GM23338 (cell line): ENCODE measurements at regions not wholly inside any gene's neighbourhood (a gene's known extent, or its start where the extent isn't known, plus 50 kb on each side); places are given as distances from the start of the nearest gene placed in this dataset.

Source experiments
- ETS1 ChIP-seq: IDR thresholded peaks from 2 replicates; pipeline ENCODE4 v1.6.1; 2016; ENCODE audit warnings: antibody characterized with exemption
- EZH2 ChIP-seq: fragments of 200-600 bp; sonication (generic); IDR thresholded peaks from one replicate; pipeline ENCODE4 v1.8.0; 2017; ENCODE audit warnings: antibody characterized with exemption, mild to moderate bottlenecking, low read depth; ENCODE audit not compliant: unreplicated experiment
- EZH2phosphoT487 ChIP-seq: fragments of 200-600 bp; sonication (generic); IDR thresholded peaks from one replicate; pipeline ENCODE4 v1.8.1; 2018; ENCODE audit warnings: antibody characterized with exemption; ENCODE audit not compliant: unreplicated experiment
- JUNB ChIP-seq: IDR thresholded peaks from one replicate; pipeline ENCODE4 v1.6.1; 2016; ENCODE audit warnings: antibody characterized with exemption; ENCODE audit not compliant: unreplicated experiment
- NANOG ChIP-seq: IDR thresholded peaks from 2 replicates; pipeline ENCODE4 v1.6.1; 2016; ENCODE audit warnings: antibody characterized with exemption, borderline replicate concordance
- POLR2AphosphoS5 ChIP-seq: IDR thresholded peaks from 2 replicates; pipeline ENCODE4 v1.6.1; 2016; ENCODE audit warnings: antibody characterized with exemption, low read depth
- ZNF331 ChIP-seq: fragments of 250-450 bp; sonication (Bioruptor Pico); IDR thresholded peaks from 2 replicates; pipeline ENCODE4 v1.5.0; 2020; ENCODE audit warnings: low read depth, mild to moderate bottlenecking, moderate library complexity
- TF ChIP-seq, protein P1 (sequence below): fragments of 250-450 bp; sonication (Bioruptor Pico); IDR thresholded peaks from 2 replicates; pipeline ENCODE4 v1.5.0; 2020; ENCODE audit warnings: mild to moderate bottlenecking, moderate library complexity
- TF ChIP-seq, protein P2 (sequence below), 2 experiments: fragments of 200-600 bp in 1 of 2; sonication (generic) in 1 of 2; conservative IDR thresholded peaks; 2 replicates each; pipeline versions ENCODE4 v1.5.1 to v1.6.1; 2016 to 2017; ENCODE audit warnings: antibody characterized with exemption in 2 of 2, low read depth in 2 of 2, mild to moderate bottlenecking in 2 of 2, moderate library complexity in 1 of 2

DNA sequence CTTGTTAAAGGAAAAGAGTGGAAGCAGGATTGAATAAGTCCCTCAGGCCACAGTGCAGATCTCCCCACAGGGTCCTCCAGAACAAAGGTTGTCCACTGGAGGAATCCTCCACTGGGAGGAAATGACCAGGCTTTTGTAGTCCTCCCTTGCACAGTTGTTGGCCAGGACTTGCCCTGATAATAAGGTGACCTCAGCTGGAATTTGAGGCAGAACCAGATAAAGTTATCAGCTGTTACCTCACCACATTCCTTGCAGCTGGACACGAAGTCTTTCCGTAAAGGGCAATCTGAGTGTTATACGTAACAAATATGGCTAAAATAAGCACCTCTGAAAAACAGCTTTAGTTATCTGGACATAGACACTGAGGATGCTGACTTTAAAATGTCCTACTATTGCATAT, 83.5 kb upstream of the NAALADL2 start (continued):
- TF ChIP-seq, protein P1, sequence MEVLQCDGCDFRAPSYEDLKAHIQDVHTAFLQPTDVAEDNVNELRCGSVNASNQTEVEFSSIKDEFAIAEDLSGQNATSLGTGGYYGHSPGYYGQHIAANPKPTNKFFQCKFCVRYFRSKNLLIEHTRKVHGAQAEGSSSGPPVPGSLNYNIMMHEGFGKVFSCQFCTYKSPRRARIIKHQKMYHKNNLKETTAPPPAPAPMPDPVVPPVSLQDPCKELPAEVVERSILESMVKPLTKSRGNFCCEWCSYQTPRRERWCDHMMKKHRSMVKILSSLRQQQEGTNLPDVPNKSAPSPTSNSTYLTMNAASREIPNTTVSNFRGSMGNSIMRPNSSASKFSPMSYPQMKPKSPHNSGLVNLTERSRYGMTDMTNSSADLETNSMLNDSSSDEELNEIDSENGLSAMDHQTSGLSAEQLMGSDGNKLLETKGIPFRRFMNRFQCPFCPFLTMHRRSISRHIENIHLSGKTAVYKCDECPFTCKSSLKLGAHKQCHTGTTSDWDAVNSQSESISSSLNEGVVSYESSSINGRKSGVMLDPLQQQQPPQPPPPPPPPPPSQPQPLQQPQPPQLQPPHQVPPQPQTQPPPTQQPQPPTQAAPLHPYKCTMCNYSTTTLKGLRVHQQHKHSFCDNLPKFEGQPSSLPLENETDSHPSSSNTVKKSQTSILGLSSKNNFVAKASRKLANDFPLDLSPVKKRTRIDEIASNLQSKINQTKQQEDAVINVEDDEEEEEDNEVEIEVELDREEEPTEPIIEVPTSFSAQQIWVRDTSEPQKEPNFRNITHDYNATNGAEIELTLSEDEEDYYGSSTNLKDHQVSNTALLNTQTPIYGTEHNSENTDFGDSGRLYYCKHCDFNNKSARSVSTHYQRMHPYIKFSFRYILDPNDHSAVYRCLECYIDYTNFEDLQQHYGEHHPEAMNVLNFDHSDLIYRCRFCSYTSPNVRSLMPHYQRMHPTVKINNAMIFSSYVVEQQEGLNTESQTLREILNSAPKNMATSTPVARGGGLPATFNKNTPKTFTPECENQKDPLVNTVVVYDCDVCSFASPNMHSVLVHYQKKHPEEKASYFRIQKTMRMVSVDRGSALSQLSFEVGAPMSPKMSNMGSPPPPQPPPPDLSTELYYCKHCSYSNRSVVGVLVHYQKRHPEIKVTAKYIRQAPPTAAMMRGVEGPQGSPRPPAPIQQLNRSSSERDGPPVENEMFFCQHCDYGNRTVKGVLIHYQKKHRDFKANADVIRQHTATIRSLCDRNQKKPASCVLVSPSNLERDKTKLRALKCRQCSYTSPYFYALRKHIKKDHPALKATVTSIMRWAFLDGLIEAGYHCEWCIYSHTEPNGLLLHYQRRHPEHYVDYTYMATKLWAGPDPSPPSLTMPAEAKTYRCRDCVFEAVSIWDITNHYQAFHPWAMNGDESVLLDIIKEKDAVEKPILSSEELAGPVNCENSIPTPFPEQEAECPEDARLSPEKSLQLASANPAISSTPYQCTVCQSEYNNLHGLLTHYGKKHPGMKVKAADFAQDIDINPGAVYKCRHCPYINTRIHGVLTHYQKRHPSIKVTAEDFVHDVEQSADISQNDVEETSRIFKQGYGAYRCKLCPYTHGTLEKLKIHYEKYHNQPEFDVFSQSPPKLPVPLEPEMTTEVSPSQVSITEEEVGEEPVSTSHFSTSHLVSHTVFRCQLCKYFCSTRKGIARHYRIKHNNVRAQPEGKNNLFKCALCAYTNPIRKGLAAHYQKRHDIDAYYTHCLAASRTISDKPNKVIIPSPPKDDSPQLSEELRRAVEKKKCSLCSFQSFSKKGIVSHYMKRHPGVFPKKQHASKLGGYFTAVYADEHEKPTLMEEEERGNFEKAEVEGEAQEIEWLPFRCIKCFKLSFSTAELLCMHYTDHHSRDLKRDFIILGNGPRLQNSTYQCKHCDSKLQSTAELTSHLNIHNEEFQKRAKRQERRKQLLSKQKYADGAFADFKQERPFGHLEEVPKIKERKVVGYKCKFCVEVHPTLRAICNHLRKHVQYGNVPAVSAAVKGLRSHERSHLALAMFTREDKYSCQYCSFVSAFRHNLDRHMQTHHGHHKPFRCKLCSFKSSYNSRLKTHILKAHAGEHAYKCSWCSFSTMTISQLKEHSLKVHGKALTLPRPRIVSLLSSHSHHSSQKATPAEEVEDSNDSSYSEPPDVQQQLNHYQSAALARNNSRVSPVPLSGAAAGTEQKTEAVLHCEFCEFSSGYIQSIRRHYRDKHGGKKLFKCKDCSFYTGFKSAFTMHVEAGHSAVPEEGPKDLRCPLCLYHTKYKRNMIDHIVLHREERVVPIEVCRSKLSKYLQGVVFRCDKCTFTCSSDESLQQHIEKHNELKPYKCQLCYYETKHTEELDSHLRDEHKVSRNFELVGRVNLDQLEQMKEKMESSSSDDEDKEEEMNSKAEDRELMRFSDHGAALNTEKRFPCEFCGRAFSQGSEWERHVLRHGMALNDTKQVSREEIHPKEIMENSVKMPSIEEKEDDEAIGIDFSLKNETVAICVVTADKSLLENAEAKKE (CRISPR knock-in tag), result no peak
- TF ChIP-seq EZH2phosphoT487, result no peak
- no peak for TF ChIP-seq ZNF331 (CRISPR knock-in tag)
- no peak for TF ChIP-seq JUNB
- no peak for TF ChIP-seq NANOG
- TF ChIP-seq EZH2, result no peak
- TF ChIP-seq POLR2AphosphoS5, result no peak
- TF ChIP-seq, protein P2, sequence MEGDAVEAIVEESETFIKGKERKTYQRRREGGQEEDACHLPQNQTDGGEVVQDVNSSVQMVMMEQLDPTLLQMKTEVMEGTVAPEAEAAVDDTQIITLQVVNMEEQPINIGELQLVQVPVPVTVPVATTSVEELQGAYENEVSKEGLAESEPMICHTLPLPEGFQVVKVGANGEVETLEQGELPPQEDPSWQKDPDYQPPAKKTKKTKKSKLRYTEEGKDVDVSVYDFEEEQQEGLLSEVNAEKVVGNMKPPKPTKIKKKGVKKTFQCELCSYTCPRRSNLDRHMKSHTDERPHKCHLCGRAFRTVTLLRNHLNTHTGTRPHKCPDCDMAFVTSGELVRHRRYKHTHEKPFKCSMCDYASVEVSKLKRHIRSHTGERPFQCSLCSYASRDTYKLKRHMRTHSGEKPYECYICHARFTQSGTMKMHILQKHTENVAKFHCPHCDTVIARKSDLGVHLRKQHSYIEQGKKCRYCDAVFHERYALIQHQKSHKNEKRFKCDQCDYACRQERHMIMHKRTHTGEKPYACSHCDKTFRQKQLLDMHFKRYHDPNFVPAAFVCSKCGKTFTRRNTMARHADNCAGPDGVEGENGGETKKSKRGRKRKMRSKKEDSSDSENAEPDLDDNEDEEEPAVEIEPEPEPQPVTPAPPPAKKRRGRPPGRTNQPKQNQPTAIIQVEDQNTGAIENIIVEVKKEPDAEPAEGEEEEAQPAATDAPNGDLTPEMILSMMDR (conservative IDR thresholded peaks at IDR 0.05; ENCODE audit: low read depth in 2 of 2), result no peak
- no peak for TF ChIP-seq ETS1
